ENCODE measurements at regions not wholly inside any gene's neighbourhood (a gene's known extent, or its start where the extent isn't known, plus 50 kb on each side); places are given as distances from the start of the nearest gene placed in this dataset.
A peak's percentile ranks its signal among the peaks of the same experiment; 100 is the strongest.

DNA sequence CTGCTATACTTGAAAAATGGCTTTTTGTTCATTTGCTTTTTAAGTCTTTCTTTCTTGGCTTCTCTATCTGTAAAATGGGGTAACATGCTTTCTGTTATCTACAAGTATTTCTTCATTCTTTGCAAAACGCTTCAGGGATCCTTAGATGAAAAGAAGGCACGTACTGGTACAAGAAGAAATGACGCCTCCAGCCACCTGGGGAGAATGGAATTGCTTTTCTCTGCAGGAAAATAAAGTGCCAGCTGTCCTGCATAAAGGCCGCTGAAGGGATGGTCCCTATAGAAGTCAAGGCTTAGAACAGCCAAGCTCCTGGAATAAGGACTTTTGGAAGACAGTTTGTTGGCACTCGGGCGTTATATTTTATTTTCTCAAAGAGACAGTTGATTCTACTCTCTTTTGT, 210.8 kb upstream of the RASGEF1B start:
- Histone ChIP-seq H3K79me2 (ENCODE audit: low read depth) (no peaks in the 10 kb centered on the region), H3K9me3 (ENCODE audit: low read depth) (no peaks in the 10 kb centered on the region), H3K27ac (no peak overlapping the region), H3K4me3 (no peak overlapping the region), H3K9ac (no peak overlapping the region), H4K20me1 (ENCODE audit: low read depth) (no peaks in the 10 kb centered on the region), H3K36me3 (no peaks in the 10 kb centered on the region), H3F3A (ENCODE audit: low read depth) (no peaks in the 10 kb centered on the region), H2AFZ (replicated peaks) (no peak overlapping the region), H3K4me2 (peak overlapping the region; percentile 37), H3K27me3 (no peaks in the 10 kb centered on the region), H3K4me1 (peaks cover 24% of the 10 kb centered on the region)
- no peak for TF ChIP-seq EZH2 (IDR thresholded peaks at IDR 0.05)
- no peak for TF ChIP-seq EZH2phosphoT487 (IDR thresholded peaks at IDR 0.05)
- TF ChIP-seq, protein P1, sequence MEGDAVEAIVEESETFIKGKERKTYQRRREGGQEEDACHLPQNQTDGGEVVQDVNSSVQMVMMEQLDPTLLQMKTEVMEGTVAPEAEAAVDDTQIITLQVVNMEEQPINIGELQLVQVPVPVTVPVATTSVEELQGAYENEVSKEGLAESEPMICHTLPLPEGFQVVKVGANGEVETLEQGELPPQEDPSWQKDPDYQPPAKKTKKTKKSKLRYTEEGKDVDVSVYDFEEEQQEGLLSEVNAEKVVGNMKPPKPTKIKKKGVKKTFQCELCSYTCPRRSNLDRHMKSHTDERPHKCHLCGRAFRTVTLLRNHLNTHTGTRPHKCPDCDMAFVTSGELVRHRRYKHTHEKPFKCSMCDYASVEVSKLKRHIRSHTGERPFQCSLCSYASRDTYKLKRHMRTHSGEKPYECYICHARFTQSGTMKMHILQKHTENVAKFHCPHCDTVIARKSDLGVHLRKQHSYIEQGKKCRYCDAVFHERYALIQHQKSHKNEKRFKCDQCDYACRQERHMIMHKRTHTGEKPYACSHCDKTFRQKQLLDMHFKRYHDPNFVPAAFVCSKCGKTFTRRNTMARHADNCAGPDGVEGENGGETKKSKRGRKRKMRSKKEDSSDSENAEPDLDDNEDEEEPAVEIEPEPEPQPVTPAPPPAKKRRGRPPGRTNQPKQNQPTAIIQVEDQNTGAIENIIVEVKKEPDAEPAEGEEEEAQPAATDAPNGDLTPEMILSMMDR (IDR thresholded peaks at IDR 0.05) = no peak
- H3K9me3 Mint-ChIP-seq = no peaks in the 10 kb centered on the region
- H3K27ac Mint-ChIP-seq = no peak overlapping the region
- H3K36me3 Mint-ChIP-seq = no peaks in the 10 kb centered on the region
- H3K4me1 Mint-ChIP-seq = peaks cover 7% of the 10 kb centered on the region
- peak; percentile 61 for DNase-seq (ENCODE audit: low spot score)
- H3K27me3 Mint-ChIP-seq (ENCODE audit: insufficient read depth, low read depth) = no peaks in the 10 kb centered on the region
- H3K4me3 Mint-ChIP-seq = no peak overlapping the region

- Histone ChIP-seq H3K4me2 (no peak overlapping the region), H2AFZ (replicated peaks) (no peak overlapping the region), H3K4me3 (no peak overlapping the region), H3K36me3 (no peaks in the 10 kb centered on the region), H3F3A (ENCODE audit: low read depth) (no peaks in the 10 kb centered on the region), H4K20me1 (ENCODE audit: low read depth) (no peaks in the 10 kb centered on the region), H3K27ac (no peak overlapping the region), H3K9me3 (ENCODE audit: low read depth) (no peaks in the 10 kb centered on the region), H3K9ac (no peak overlapping the region), H3K79me2 (ENCODE audit: low read depth) (no peaks in the 10 kb centered on the region), H3K27me3 (no peaks in the 10 kb centered on the region), H3K4me1 (peaks cover 24% of the 10 kb centered on the region)
- no peak for DNase-seq (ENCODE audit: low spot score)
- Mint-ChIP-seq H3K27ac (no peak overlapping the region), H3K9me3 (no peaks in the 10 kb centered on the region), H3K4me1 (peaks cover 7% of the 10 kb centered on the region), H3K4me3 (no peak overlapping the region), H3K36me3 (no peaks in the 10 kb centered on the region), H3K27me3 (ENCODE audit: insufficient read depth, low read depth) (no peaks in the 10 kb centered on the region)
- TF ChIP-seq EZH2phosphoT487 (IDR thresholded peaks at IDR 0.05) (no peak), EZH2 (IDR thresholded peaks at IDR 0.05) (no peak)
- TF ChIP-seq, protein P1 (IDR thresholded peaks at IDR 0.05) = no peak
Measured at GRCh38 chr4:81679315-81679714, 207.6 kb upstream of the RASGEF1B start.

- H3K36me3 Mint-ChIP-seq = no peaks in the 10 kb centered on the region
- no peaks in the 10 kb centered on the region for H4K20me1 ChIP-seq (ENCODE audit: low read depth)
- no peak overlapping the region for H2AFZ ChIP-seq (replicated peaks)
- no peaks in the 10 kb centered on the region for H3K27me3 ChIP-seq
- peaks cover 24% of the 10 kb centered on the region for H3K4me1 ChIP-seq
- H3K9me3 Mint-ChIP-seq = no peaks in the 10 kb centered on the region
- peaks cover 7% of the 10 kb centered on the region for H3K4me1 Mint-ChIP-seq
- DNase-seq (ENCODE audit: low spot score) = no peak
- H3F3A ChIP-seq (ENCODE audit: low read depth) = no peaks in the 10 kb centered on the region
- no peaks in the 10 kb centered on the region for H3K27me3 Mint-ChIP-seq (ENCODE audit: insufficient read depth, low read depth)
- no peak overlapping the region for H3K4me3 ChIP-seq
- H3K27ac ChIP-seq = no peak overlapping the region
- no peaks in the 10 kb centered on the region for H3K79me2 ChIP-seq (ENCODE audit: low read depth)
- H3K9me3 ChIP-seq (ENCODE audit: low read depth) = no peaks in the 10 kb centered on the region
- no peak overlapping the region for H3K9ac ChIP-seq
- no peak for TF ChIP-seq EZH2phosphoT487 (IDR thresholded peaks at IDR 0.05)
- TF ChIP-seq, protein P1 (IDR thresholded peaks at IDR 0.05) = no peak
- no peak for TF ChIP-seq EZH2 (IDR thresholded peaks at IDR 0.05)
- H3K4me3 Mint-ChIP-seq = no peak overlapping the region
- H3K4me2 ChIP-seq = no peak overlapping the region
- no peaks in the 10 kb centered on the region for H3K36me3 ChIP-seq
- H3K27ac Mint-ChIP-seq = no peak overlapping the region
Measured at GRCh38 chr4:81678801-81679200, 207.1 kb upstream of the RASGEF1B start.

All from neural progenitor cell (in vitro differentiated cells).